LNCaP clone FGC (cell line): ENCODE measurements at regions not wholly inside any gene's neighbourhood (a gene's known extent, or its start where the extent isn't known, plus 50 kb on each side); places are given as distances from the start of the nearest gene placed in this dataset.

ENCODE experiments used
- DNase-seq: peaks from one replicate; pipeline ENCODE4 v3.0.0-alpha.2; 2011; ENCODE audit warnings: low read depth
- H3K4me3 ChIP-seq: 2 replicates; pipeline ENCODE4 v1.5.1; 2011; ENCODE audit warnings: mild to moderate bottlenecking, low read depth, low read length, control low read depth
- CTCF ChIP-seq: IDR thresholded peaks from 2 replicates; pipeline ENCODE4 v1.5.1; 2012; ENCODE audit warnings: mild to moderate bottlenecking; ENCODE audit not compliant: control insufficient read depth, insufficient read depth; ENCODE audit errors: extremely low read depth

- DNase-seq, result no peak
- H3K4me3 ChIP-seq, result no peak overlapping the region
- no peak for TF ChIP-seq CTCF
Measured at GRCh38 chr14:49427117-49427516, 159.1 kb downstream of the RPS29 start.

GRCh38 chr14:49425921-49426320, 160.3 kb downstream of the RPS29 start:
- TF ChIP-seq CTCF, result no peak
- no peak overlapping the region for H3K4me3 ChIP-seq

DNA sequence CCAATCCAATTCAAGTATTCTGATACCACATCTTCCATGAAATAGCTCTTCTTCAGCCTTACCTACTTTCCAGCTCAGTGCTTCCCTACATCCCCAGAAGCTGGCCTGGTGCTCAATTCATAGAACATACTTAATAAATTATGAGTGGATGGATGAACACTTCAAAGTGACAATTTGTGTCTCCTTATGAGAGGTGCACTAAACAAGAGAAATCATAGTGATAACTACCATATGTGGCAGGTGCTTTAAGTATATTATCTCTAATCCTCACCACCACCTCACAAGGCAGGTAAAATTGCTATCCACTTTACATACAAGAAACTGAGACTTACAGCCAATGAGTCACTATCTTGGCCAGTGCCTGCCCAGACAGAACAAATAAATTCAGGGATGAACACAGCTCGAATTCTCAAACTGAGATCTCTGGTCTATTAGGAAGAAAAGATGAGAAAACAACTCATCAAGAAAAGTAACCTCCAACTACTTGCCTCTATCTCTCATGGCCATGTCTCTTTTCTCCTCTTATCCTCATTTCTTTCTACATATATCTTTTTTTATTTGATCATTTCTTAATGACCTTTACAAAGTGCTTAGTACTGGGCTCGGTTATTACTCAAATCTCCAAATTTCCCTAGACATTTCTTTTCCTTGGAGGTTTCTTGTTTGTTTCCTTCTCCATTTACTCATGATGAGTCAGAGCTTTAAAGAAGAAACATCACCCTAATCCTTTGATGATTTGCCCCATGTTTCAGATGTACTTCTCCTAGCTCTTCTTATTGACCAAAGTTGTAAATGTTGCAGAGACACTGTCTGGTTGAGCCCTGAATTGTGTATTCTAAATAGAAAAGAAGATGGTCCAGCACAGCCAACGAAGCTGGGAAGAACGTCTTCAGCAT, 161.5 kb downstream of the RPS29 start:
- no peak for TF ChIP-seq CTCF
- H3K4me3 ChIP-seq, result no peak overlapping the region
- DNase-seq, result no peak

More at GRCh38 chr14:49425921-49426320, 160.3 kb downstream of the RPS29 start:
- DNase-seq, result no peak

- H3K4me3 ChIP-seq, result no peak overlapping the region
- no peak for DNase-seq
- TF ChIP-seq CTCF, result no peak
Measured at GRCh38 chr14:49420201-49420600, 166.0 kb downstream of the RPS29 start.

- no peak for TF ChIP-seq CTCF
- H3K4me3 ChIP-seq, result no peak overlapping the region
- no peak for DNase-seq
Measured at GRCh38 chr14:49418789-49419188, 167.4 kb downstream of the RPS29 start.

DNA sequence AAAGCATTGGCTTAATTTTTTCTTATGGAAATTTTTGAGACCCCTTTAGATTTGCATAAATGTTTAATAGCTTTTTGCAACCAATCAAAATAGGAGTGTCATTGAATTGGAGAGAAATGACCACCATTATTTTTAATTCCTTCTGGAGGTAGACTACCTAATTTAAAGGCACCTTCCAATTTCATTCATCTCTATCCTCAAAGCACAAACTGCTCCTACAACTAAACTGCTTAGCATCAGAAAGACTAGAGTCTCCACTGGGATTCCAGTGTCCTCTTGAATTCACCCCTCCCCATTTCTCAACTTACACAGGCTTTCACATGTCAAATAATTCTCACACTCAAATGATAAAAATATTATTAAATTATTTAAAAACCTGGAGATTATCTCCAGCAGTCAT, 168.4 kb downstream of the RPS29 start:
- H3K4me3 ChIP-seq, result no peak overlapping the region
- no peak for TF ChIP-seq CTCF

More for the DNA sequence above, 168.4 kb downstream of the RPS29 start:
- DNase-seq, result no peak
